RWPE2 (cell line): ENCODE measurements at regions not wholly inside any gene's neighbourhood (a gene's known extent, or its start where the extent isn't known, plus 50 kb on each side); places are given as distances from the start of the nearest gene placed in this dataset.

ENCODE experiments used
- ATAC-seq: fragments of 200-7000 bp; cut with Tn5 transposase; 3 replicates; pipeline ENCODE4 v1.9.1; 2021; ENCODE audit warnings: low read depth
- DNase-seq: peaks from one replicate; pipeline ENCODE4 v3.0.0-alpha.2; 2020; ENCODE audit warnings: low spot score
- H3K27ac ChIP-seq: fragments of 450-650 bp; 2 replicates; pipeline ENCODE4 v1.5.1; 2017; ENCODE audit warnings: mild to moderate bottlenecking; ENCODE audit not compliant: poor library complexity, severe bottlenecking
- H3K27me3 ChIP-seq: fragments of 250-450 bp; sonication (Bioruptor Pico); 2 replicates; pipeline ENCODE4 v1.5.1; 2021; ENCODE audit warnings: mild to moderate bottlenecking, moderate library complexity; ENCODE audit not compliant: insufficient read depth, poor library complexity, severe bottlenecking
- H3K36me3 ChIP-seq: fragments of 250-450 bp; sonication (Bioruptor Pico); 2 replicates; pipeline ENCODE4 v1.5.1; 2020; ENCODE audit warnings: low read depth, mild to moderate bottlenecking, moderate library complexity
- H3K4me1 ChIP-seq: fragments of 250-450 bp; sonication (Bioruptor Pico); 2 replicates; pipeline ENCODE4 v1.5.1; 2021; ENCODE audit warnings: mild to moderate bottlenecking, moderate library complexity; ENCODE audit not compliant: insufficient read depth, poor library complexity, severe bottlenecking
- H3K4me3 ChIP-seq: fragments of 250-450 bp; sonication (Bioruptor Pico); 2 replicates; pipeline ENCODE4 v1.5.1; 2021; ENCODE audit warnings: mild to moderate bottlenecking, moderate library complexity; ENCODE audit not compliant: severe bottlenecking
- H3K9me3 ChIP-seq: fragments of 250-450 bp; sonication (Bioruptor Pico); 2 replicates; pipeline ENCODE4 v1.5.1; 2021; ENCODE audit warnings: mild to moderate bottlenecking, moderate library complexity; ENCODE audit not compliant: severe bottlenecking
- CTCF ChIP-seq: fragments of 450-650 bp; IDR thresholded peaks from one replicate; pipeline ENCODE4 v1.5.1; 2017; ENCODE audit warnings: mild to moderate bottlenecking, moderate library complexity; ENCODE audit not compliant: poor library complexity, severe bottlenecking

- no peak for DNase-seq
- Histone ChIP-seq H3K4me3 (no peak overlapping the region), H3K4me1 (peaks cover 3% of the 10 kb centered on the region), H3K27ac (no peak overlapping the region), H3K9me3 (no peaks in the 10 kb centered on the region), H3K27me3 (no peaks in the 10 kb centered on the region), H3K36me3 (no peaks in the 10 kb centered on the region)
- no peak for TF ChIP-seq CTCF
- ATAC-seq, result no peak
These were observed 766.5 kb downstream of the RNF144A start for GRCh38 chr2:7683708-7684107.

- ATAC-seq, result peak; percentile 95
- H3K27ac ChIP-seq, result peak overlapping the region; percentile 45
- H3K9me3 ChIP-seq, result no peaks in the 10 kb centered on the region
These were observed 768.3 kb downstream of the RNF144A start for GRCh38 chr2:7685342-7686015.

GRCh38 chr2:7686016-7686385 is 768.8 kb downstream of the RNF144A start:
- ATAC-seq (peak; percentile 79), DNase-seq (no peak)
- Histone ChIP-seq H3K27me3 (no peaks in the 10 kb centered on the region), H3K4me1 (peaks cover 8% of the 10 kb centered on the region), H3K4me3 (no peak overlapping the region), H3K27ac (peak overlapping the region; percentile 45), H3K9me3 (no peaks in the 10 kb centered on the region), H3K36me3 (no peaks in the 10 kb centered on the region)
- no peak for TF ChIP-seq CTCF

More at GRCh38 chr2:7685342-7686015, 768.3 kb downstream of the RNF144A start:
- Histone ChIP-seq H3K4me1 (peaks cover 8% of the 10 kb centered on the region), H3K27me3 (no peaks in the 10 kb centered on the region), H3K36me3 (no peaks in the 10 kb centered on the region), H3K4me3 (no peak overlapping the region)
- no peak for DNase-seq
- TF ChIP-seq CTCF, result no peak

- peak overlapping the region; percentile 77 for H3K27ac ChIP-seq
- peaks cover 24% of the 10 kb centered on the region for H3K4me1 ChIP-seq
- DNase-seq (no peak), ATAC-seq (peak; percentile 82)
- H3K36me3 ChIP-seq, result no peaks in the 10 kb centered on the region
- no peaks in the 10 kb centered on the region for H3K9me3 ChIP-seq
- H3K27me3 ChIP-seq, result no peaks in the 10 kb centered on the region
- no peak for TF ChIP-seq CTCF
- H3K4me3 ChIP-seq, result no peak overlapping the region
These were observed 774.9 kb downstream of the RNF144A start for GRCh38 chr2:7691961-7692656.
